Ovary (tissue), 7 donors: ENCODE measurements at regions not wholly inside any gene's neighbourhood (a gene's known extent, or its start where the extent isn't known, plus 50 kb on each side); places are given as distances from the start of the nearest gene placed in this dataset.
"Not testable (repeated sequence)": the region's sequence is repeated elsewhere in the genome, so short reads cannot be mapped to it uniquely, and the experiment has no call there.

ENCODE experiments used
- DNase-seq, 5 donors: peaks; one replicate each; pipeline ENCODE4 v3.0.0-alpha.2; 2019 to 2020
- H3K27ac ChIP-seq, 2 donors: fragments of 200-600 bp; one replicate each; pipeline versions ENCODE4 v1.5.1 to v1.8.0; 2019 to 2022
- H3K27me3 ChIP-seq: fragments of 200-600 bp; one replicate; pipeline ENCODE4 v1.8.0; 2022
- H3K36me3 ChIP-seq: fragments of 200-600 bp; sonication (generic); one replicate; pipeline ENCODE4 v1.5.1; 2019
- H3K4me1 ChIP-seq: one replicate; pipeline ENCODE4 v1.8.1; 2013; ENCODE audit warnings: mild to moderate bottlenecking, moderate library complexity; ENCODE audit not compliant: insufficient read depth
- H3K4me3 ChIP-seq: fragments of 200-600 bp; sonication (generic); one replicate; pipeline ENCODE4 v1.5.1; 2017
- H3K9me3 ChIP-seq, 2 donors: fragments of 200-600 bp in 1 of 2; sonication (generic) in 1 of 2; one replicate each; pipeline versions ENCODE4 v1.5.1 to v1.8.1; 2013 to 2019; ENCODE audit warnings: mild to moderate bottlenecking in 1 of 2, moderate library complexity in 1 of 2
- EP300 ChIP-seq: sonication (generic); formaldehyde crosslinking; IDR thresholded peaks from one replicate; pipeline ENCODE4 v1.6.1; 2017; ENCODE audit warnings: antibody characterized with exemption
- POLR2A ChIP-seq: fragments of 450-650 bp; IDR thresholded peaks from one replicate; pipeline ENCODE4 v1.6.1; 2017; ENCODE audit warnings: antibody characterized with exemption, mild to moderate bottlenecking, moderate library complexity
- WGBS, 3 donors: extraction: QIAGEN DNeasy Blood & Tissue Kit in 1 of 3; methylation state at CpG; one replicate each; pipeline versions ENCODE4 v1.1.5 to v1.1.7; 2013 to 2017; 5-methylcytosine and 5-hydroxymethylcytosine counted together
- intact Hi-C, 4 donors: fragments of 100-400 bp; cut with DNase I; formaldehyde crosslinking; loops; one replicate each; pipeline versions ENCODE4 v1.11.0 to v1.15.1; 2022 to 2023
- TF ChIP-seq, protein P1 (sequence below), 3 donors: fragments of 450-650 bp in 2 of 3; fragments of 200-600 bp in 1 of 3; IDR thresholded peaks; one replicate each; pipeline versions ENCODE4 v1.5.1 to v1.8.0; 2016 to 2022; ENCODE audit warnings: antibody characterized with exemption in 3 of 3, mild to moderate bottlenecking in 1 of 3
- donor health status: DM: no; HTN: no; CAD: no; lungs with moderate emphysema.
- donor health status: DM: no; HTN: no; CAD: no.
- donor health status: Bipolar disorder and iron deficiency.
- donor health status: DM: no; HTN: no; CAD: no.
- donor health status: DM: yes; HTN: yes; CAD: no.

DNA sequence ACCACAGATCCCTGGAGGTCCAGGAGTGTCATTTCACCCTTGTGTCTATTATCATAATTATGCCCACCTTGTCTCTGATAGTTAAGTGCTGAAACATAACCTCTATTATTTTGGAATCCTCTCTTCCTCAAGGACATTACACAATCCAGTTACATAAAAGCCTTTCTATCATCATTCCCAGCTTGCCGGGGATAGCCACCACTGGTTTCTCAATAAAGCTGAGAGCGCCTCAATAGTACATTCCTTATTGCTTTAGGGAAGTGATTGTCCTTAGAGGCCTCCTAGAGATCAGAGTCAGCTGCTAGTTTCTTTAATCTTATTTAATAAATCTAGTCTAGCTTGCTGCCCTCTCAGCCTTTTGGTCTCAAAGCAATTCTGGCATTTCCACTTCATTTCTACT lies 490.0 kb upstream of the ATXN8OS start:
- WGBS, 3 donors, result 73 to 78% (median 77%) methylated on average over 2 of the region's 2 CpGs
- intact Hi-C loops, result no loop called here
- no peak overlapping the region for H3K27ac ChIP-seq
- H3K36me3 ChIP-seq, result no peaks in the 10 kb centered on the region
- no peaks in the 10 kb centered on the region for H3K27me3 ChIP-seq
- no peaks in the 10 kb centered on the region for H3K9me3 ChIP-seq
- H3K4me1 ChIP-seq, result no peaks in the 10 kb centered on the region
- DNase-seq, result no peak
- H3K4me3 ChIP-seq, result no peak overlapping the region
- TF ChIP-seq EP300, result no peak
- TF ChIP-seq, protein P1, sequence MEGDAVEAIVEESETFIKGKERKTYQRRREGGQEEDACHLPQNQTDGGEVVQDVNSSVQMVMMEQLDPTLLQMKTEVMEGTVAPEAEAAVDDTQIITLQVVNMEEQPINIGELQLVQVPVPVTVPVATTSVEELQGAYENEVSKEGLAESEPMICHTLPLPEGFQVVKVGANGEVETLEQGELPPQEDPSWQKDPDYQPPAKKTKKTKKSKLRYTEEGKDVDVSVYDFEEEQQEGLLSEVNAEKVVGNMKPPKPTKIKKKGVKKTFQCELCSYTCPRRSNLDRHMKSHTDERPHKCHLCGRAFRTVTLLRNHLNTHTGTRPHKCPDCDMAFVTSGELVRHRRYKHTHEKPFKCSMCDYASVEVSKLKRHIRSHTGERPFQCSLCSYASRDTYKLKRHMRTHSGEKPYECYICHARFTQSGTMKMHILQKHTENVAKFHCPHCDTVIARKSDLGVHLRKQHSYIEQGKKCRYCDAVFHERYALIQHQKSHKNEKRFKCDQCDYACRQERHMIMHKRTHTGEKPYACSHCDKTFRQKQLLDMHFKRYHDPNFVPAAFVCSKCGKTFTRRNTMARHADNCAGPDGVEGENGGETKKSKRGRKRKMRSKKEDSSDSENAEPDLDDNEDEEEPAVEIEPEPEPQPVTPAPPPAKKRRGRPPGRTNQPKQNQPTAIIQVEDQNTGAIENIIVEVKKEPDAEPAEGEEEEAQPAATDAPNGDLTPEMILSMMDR (IDR thresholded peaks at IDR 0.05), result no peak
- TF ChIP-seq POLR2A, result no peak

DNA sequence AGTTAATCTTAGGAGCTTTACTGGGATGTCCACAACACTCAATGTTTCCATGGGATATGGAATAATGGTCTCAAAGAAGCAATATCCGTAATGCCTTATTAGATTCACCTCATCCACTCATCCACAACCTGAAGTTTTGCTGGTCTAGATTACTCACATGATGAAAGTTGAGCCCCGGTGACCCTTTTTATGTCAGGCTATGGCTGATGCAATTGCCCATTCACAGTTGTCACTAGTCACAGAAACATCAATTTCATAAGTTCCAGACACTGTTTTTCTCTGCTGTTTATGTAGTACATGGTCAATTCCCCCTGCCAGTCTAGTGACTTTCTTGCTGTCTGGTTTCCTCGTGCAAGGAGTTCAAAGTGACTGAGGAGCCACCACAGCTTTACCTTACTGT lies 491.2 kb upstream of the ATXN8OS start:
- H3K27ac ChIP-seq, result no peak overlapping the region
- TF ChIP-seq EP300 (no peak), POLR2A (no peak)
- TF ChIP-seq, protein P1 (IDR thresholded peaks at IDR 0.05), result no peak
- no peaks in the 10 kb centered on the region for H3K9me3 ChIP-seq
- WGBS, 3 donors, result 79 to 90% (median 79%) methylated on average over 3 of the region's 3 CpGs
- intact Hi-C loops, result no loop called here
- H3K27me3 ChIP-seq, result no peaks in the 10 kb centered on the region
- H3K4me3 ChIP-seq, result no peak overlapping the region
- H3K4me1 ChIP-seq, result no peaks in the 10 kb centered on the region
- no peaks in the 10 kb centered on the region for H3K36me3 ChIP-seq
- no peak for DNase-seq

DNA sequence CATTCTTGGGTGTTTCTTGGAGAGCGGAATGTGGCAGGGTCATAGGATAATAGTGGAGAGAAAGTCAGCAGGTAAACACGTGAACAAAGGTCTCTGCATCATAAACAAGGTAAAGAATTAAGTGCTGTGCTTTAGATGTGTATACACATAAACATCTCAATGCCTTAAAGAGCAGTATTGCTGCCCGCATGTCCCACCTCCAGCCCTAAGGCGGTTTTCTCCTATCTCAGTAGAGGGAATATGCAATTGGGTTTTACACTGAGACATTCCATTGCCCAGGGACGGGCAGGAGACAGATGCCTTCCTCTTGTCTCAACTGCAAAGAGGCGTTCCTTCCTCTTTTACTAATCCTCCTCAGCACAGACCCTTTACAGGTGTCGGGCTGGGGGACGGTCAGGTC lies 492.6 kb upstream of the ATXN8OS start:
- H3K36me3 ChIP-seq, intact Hi-C loops, DNase-seq, H3K4me1 ChIP-seq, H3K9me3 ChIP-seq, H3K27me3 ChIP-seq, H3K4me3 ChIP-seq, H3K27ac ChIP-seq: not testable (repeated sequence)
- WGBS, 3 donors, result 71 to 88% (median 81%) methylated on average over 6 to 8 of the region's 8 CpGs

DNA sequence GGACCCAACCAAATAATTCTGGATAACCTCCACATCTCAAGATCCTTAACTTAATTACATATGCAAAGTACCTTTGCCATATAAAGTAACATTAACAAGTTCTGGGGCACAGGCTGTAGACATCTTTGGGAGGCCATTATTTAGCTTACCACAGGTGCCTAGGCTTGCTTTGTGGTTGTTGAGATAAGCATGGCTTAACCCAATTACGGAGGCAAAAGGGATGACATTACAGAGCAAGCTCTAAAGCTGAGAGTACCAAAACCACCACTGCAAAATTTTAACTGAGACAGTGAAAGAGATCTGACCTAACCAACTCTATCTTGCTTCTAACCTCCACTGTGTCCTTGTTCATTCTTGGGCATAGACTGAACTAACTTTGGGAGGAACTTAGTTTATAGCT lies 502.9 kb upstream of the ATXN8OS start:
- WGBS, 3 donors, result 86 to 93% (median 93%) methylated on average over 1 of the region's 1 CpG
- DNase-seq, result no peak
- no peaks in the 10 kb centered on the region for H3K9me3 ChIP-seq
- H3K4me3 ChIP-seq, result no peak overlapping the region
- H3K27ac ChIP-seq, result no peak overlapping the region
- H3K4me1 ChIP-seq, result no peaks in the 10 kb centered on the region
- TF ChIP-seq, protein P1 (IDR thresholded peaks at IDR 0.05), result no peak
- TF ChIP-seq POLR2A, result no peak
- TF ChIP-seq EP300, result no peak
- no peaks in the 10 kb centered on the region for H3K27me3 ChIP-seq
- intact Hi-C loops, result no loop called here
- H3K36me3 ChIP-seq, result no peaks in the 10 kb centered on the region

DNA sequence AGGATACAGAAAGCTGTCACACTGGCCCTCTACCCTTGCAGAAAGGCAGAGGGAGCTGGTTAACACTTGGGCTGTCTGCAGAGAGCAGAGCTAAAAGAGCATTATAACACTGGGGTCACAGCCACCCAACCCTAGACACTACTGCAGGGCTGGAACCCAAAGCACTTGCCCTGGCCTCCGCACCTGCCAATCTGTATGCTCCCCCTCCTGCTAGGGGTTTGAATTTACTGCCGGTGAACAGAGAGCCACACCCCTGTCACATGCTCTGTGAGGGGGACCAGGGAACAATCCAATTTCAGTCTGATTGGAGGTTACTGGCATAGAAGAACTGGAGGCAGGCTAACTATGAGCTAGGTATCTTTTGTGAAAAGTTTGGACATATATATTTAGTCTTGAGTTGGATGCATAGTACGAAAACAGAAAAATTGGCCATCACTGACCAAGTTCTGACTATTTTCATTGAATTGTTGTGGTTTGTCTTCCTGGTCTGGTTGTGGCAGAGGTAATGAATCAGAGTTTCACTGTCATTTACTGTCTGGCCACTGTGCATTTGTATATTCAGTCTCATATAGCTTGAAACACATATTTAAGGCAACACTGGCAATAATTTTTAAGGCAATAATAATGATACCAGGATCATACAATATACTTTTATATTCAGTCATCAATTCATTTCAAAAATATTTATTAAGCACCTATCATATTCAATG lies 504.3 kb upstream of the ATXN8OS start:
- 68 to 91% (median 82%) methylated on average over 3 of the region's 3 CpGs for WGBS, 3 donors
- Histone ChIP-seq H3K36me3 (no peaks in the 10 kb centered on the region), H3K27ac (no peak overlapping the region), H3K4me1 (no peaks in the 10 kb centered on the region), H3K4me3 (no peak overlapping the region), H3K27me3 (no peaks in the 10 kb centered on the region), H3K9me3 (no peaks in the 10 kb centered on the region)
- TF ChIP-seq, protein P1 (IDR thresholded peaks at IDR 0.05), result no peak
- TF ChIP-seq EP300, result no peak
- intact Hi-C loops, result no loop called here
- DNase-seq, result no peak
